Endothelial cell of umbilical vein (primary cell): ENCODE measurements at regions not wholly inside any gene's neighbourhood (a gene's known extent, or its start where the extent isn't known, plus 50 kb on each side); places are given as distances from the start of the nearest gene placed in this dataset.

Experiments
- BruUV-seq: library from RNA; stranded (reverse); fragments of 400-500 nt; replicated peaks from 2 replicates; lab custom pipeline; 2021; lab: Mats Ljungman, UMichigan
- CTCF ChIA-PET: fragments of 300-600, 350-600 bp; sonication (Branson Sonifier 250); formaldehyde crosslinking; loops from one replicate; lab custom pipeline; 2021; ENCODE audit warnings: antibody characterized with exemption, inconsistent platforms; lab: Charles Lee
- POLR2A ChIA-PET: fragments of 300-600, 350-600 bp; sonication (Branson Sonifier 250); formaldehyde crosslinking; loops from one replicate; lab custom pipeline; 2021; ENCODE audit warnings: antibody characterized with exemption, inconsistent platforms; lab: Charles Lee
- DNase-seq: peaks from one replicate; pipeline ENCODE4 v3.0.0-alpha.2; 2011; ENCODE audit warnings: low read depth, low spot score
- FAIRE-seq: peaks from 2 replicates; lab custom pipeline; 2011; peaks lifted over from hg19 to GRCh38; lab: Jason Lieb, UNC
- H2AFZ ChIP-seq: 2 replicates; pipeline ENCODE4 v1.6.0; 2012; ENCODE audit warnings: low read depth, low read length, control low read depth, inconsistent platforms
- H3K27ac ChIP-seq: 2 replicates; pipeline ENCODE4 v1.5.1; 2011; ENCODE audit warnings: low read depth, mild to moderate bottlenecking, control low read depth, low read length, moderate library complexity; ENCODE audit not compliant: insufficient read depth
- H3K27me3 ChIP-seq, 2 experiments: 2 replicates each; pipeline versions ENCODE4 v1.6.0 to v1.6.1; 2011; ENCODE audit warnings: low read length in 2 of 2, mixed read lengths in 1 of 2; ENCODE audit not compliant: control insufficient read depth in 2 of 2, insufficient read depth in 2 of 2
- H3K36me3 ChIP-seq, 2 experiments: 2 replicates in 1 of 2; 3 replicates in 1 of 2; pipeline ENCODE4 v1.5.1; 2011; ENCODE audit warnings: low read length in 2 of 2, mild to moderate bottlenecking in 1 of 2, moderate library complexity in 1 of 2; ENCODE audit not compliant: control insufficient read depth in 2 of 2, insufficient read depth in 2 of 2; ENCODE audit errors: extremely low read depth in 1 of 2
- H3K4me1 ChIP-seq: 3 replicates; pipeline ENCODE4 v1.5.1; 2011; ENCODE audit warnings: mild to moderate bottlenecking, low read length; ENCODE audit not compliant: control insufficient read depth, insufficient read depth; ENCODE audit errors: extremely low read depth
- H3K4me2 ChIP-seq: 2 replicates; pipeline ENCODE4 v1.6.1; 2011; ENCODE audit warnings: low read length, control low read depth, mixed read lengths; ENCODE audit not compliant: insufficient read depth
- H3K4me3 ChIP-seq, 3 experiments: fragments of 200-600 bp in 1 of 3; sonication (generic), shearing (Covaris generic) in 1 of 3; replicated peaks in 1 of 3; 2 replicates each; pipeline ENCODE4 v1.5.1; 2011 to 2016; ENCODE audit warnings: control low read depth in 3 of 3, low read length in 3 of 3, mild to moderate bottlenecking in 2 of 3, inconsistent platforms in 1 of 3, low read depth in 1 of 3, moderate library complexity in 1 of 3; ENCODE audit not compliant: insufficient read depth in 1 of 3
- H3K79me2 ChIP-seq: 2 replicates; pipeline ENCODE4 v1.6.0; 2012; ENCODE audit warnings: low read length, inconsistent platforms; ENCODE audit not compliant: control insufficient read depth, insufficient read depth
- H3K9ac ChIP-seq: replicated peaks from 2 replicates; pipeline ENCODE3; 2011; ENCODE audit warnings: low read length, control low read depth; ENCODE audit not compliant: insufficient read depth; ENCODE audit errors: extremely low read depth
- H3K9me1 ChIP-seq: replicated peaks from 3 replicates; pipeline ENCODE4 v1.6.0; 2011; ENCODE audit warnings: mild to moderate bottlenecking, low read length; ENCODE audit not compliant: control insufficient read depth, insufficient read depth; ENCODE audit errors: extremely low read depth
- H3K9me3 ChIP-seq: replicated peaks from 2 replicates; pipeline ENCODE4 v1.5.1; 2012; ENCODE audit warnings: low read length, inconsistent platforms; ENCODE audit not compliant: control insufficient read depth, insufficient read depth
- H4K20me1 ChIP-seq: replicated peaks from 2 replicates; pipeline ENCODE3; 2011; ENCODE audit warnings: mild to moderate bottlenecking, low read length; ENCODE audit not compliant: control insufficient read depth, insufficient read depth; ENCODE audit errors: extremely low read depth
- CTCF ChIP-seq, 2 donors: IDR thresholded peaks; 1 replicate in 1 of 2; 2 replicates in 1 of 2; pipeline ENCODE4 v1.5.1; 2011; ENCODE audit warnings: low read length in 2 of 2, mild to moderate bottlenecking in 2 of 2, moderate library complexity in 2 of 2, control low read depth in 1 of 2, inconsistent platforms in 1 of 2, low read depth in 1 of 2; ENCODE audit not compliant: insufficient read depth in 1 of 2; ENCODE audit errors: extremely low read depth in 1 of 2
- EZH2 ChIP-seq: IDR thresholded peaks from 2 replicates; pipeline ENCODE4 v1.6.1; 2012; ENCODE audit warnings: borderline replicate concordance, low read depth, mild to moderate bottlenecking, moderate library complexity, low read length, inconsistent platforms; ENCODE audit not compliant: severe bottlenecking
- FOS ChIP-seq: IDR thresholded peaks from 2 replicates; pipeline ENCODE4 v1.6.1; 2011; ENCODE audit warnings: mild to moderate bottlenecking, low read length, moderate library complexity, borderline replicate concordance; ENCODE audit not compliant: insufficient read depth
- GATA2 ChIP-seq: IDR thresholded peaks from 2 replicates; pipeline ENCODE4 v1.7.0; 2011; ENCODE audit warnings: low read depth, mild to moderate bottlenecking, moderate library complexity, mixed read lengths, low read length; ENCODE audit not compliant: insufficient read length, insufficient read depth
- JUN ChIP-seq: IDR thresholded peaks from 2 replicates; pipeline ENCODE4 v1.6.1; 2011; ENCODE audit warnings: borderline replicate concordance, low read depth; ENCODE audit not compliant: insufficient read length, insufficient read depth
- MAX ChIP-seq: IDR thresholded peaks from 2 replicates; pipeline ENCODE4 v1.6.1; 2011; ENCODE audit not compliant: insufficient read depth, insufficient read length
- MYC ChIP-seq: IDR thresholded peaks from one replicate; pipeline ENCODE4 v1.6.1; 2011; ENCODE audit warnings: mild to moderate bottlenecking, low read depth, low read length
- POLR2A ChIP-seq: IDR thresholded peaks from 2 replicates; pipeline ENCODE4 v1.6.1; 2012; ENCODE audit warnings: low read depth, mild to moderate bottlenecking, control low read depth, low read length
- POLR2AphosphoS5 ChIP-seq: IDR thresholded peaks from 2 replicates; pipeline ENCODE4 v1.6.1; 2012; ENCODE audit warnings: low read depth, mild to moderate bottlenecking, control low read depth, low read length, moderate library complexity; ENCODE audit not compliant: insufficient read depth
- dilution Hi-C: fragments of 300-500 bp; cut with MboI; formaldehyde crosslinking; loops from one replicate; pipeline ENCODE4 v1.15.0; 2019; ENCODE audit warnings: low sequenced_read_pairs; ENCODE audit not compliant: extremely low pct_ligation_motif_present
- intact Hi-C: fragments of 100-400 bp; cut with micrococcal nuclease; formaldehyde crosslinking; loops from one replicate; pipeline ENCODE4 v1.10.0; 2022

- POLR2A ChIA-PET = no interaction called here
- H3K4me2 ChIP-seq = no peak overlapping the region
- H3K36me3 ChIP-seq = no peaks in the 10 kb centered on the region
- no peak for DNase-seq
- H2AFZ ChIP-seq = no peak overlapping the region
- no peak for FAIRE-seq
- H3K27ac ChIP-seq = no peak overlapping the region
- no peaks in the 10 kb centered on the region for H3K27me3 ChIP-seq
- H3K9me1 ChIP-seq = no peaks in the 10 kb centered on the region
- dilution Hi-C loops = no loop called here
- no peak for TF ChIP-seq JUN
- no peak for TF ChIP-seq EZH2
- TF ChIP-seq POLR2AphosphoS5 = no peak
- no peak for TF ChIP-seq MAX
- TF ChIP-seq GATA2 = no peak
- TF ChIP-seq MYC = no peak
- no peak for TF ChIP-seq POLR2A
- TF ChIP-seq CTCF (IDR thresholded peaks at IDR 0.05; ENCODE audit: extremely low read depth in 1 of 2, insufficient read depth in 1 of 2, low read depth in 1 of 2, low read length in 2 of 2) = no peak
- no peak for TF ChIP-seq FOS
- H3K79me2 ChIP-seq = no peaks in the 10 kb centered on the region
- CTCF ChIA-PET = no interaction called here
- no peaks in the 10 kb centered on the region for H3K9me3 ChIP-seq
- H4K20me1 ChIP-seq = no peaks in the 10 kb centered on the region
- intact Hi-C loops = no loop called here
- no TSS peak for BruUV-seq
- H3K9ac ChIP-seq = no peak overlapping the region
- peaks cover 10% of the 10 kb centered on the region for H3K4me1 ChIP-seq
- H3K4me3 ChIP-seq = no peak overlapping the region
These were observed 1141.5 kb downstream of the PCDH18 start for GRCh38 chr4:136390824-136391223.
